SK-MEL-5 (cell line): ENCODE measurements at regions not wholly inside any gene's neighbourhood (a gene's known extent, or its start where the extent isn't known, plus 50 kb on each side); places are given as distances from the start of the nearest gene placed in this dataset.
A peak's percentile ranks its signal among the peaks of the same experiment; 100 is the strongest.

ENCODE experiments used
- DNase-seq: peaks from one replicate; pipeline ENCODE4 v3.0.0-alpha.2; 2016; ENCODE audit warnings: low read depth, low spot score
- in situ Hi-C: cut with HindIII; loops from 2 replicates; pipeline ENCODE4 v1.10.0; 2016; ENCODE audit warnings: low sequenced_read_pairs, high pct_unique_total_duplicates, low pct_unique_long_range_greater_than_20kb

GRCh38 chr6:132964101-132964867, 149.9 kb downstream of the RPS12 start:
- no peak for DNase-seq
- in situ Hi-C loops, result no loop called here

- peak; percentile 26 for DNase-seq
- in situ Hi-C loops, result no loop called here
Measured at GRCh38 chr6:132964868-132965382, 150.6 kb downstream of the RPS12 start.

- in situ Hi-C loops, result no loop called here
- DNase-seq, result no peak
Measured at GRCh38 chr6:132967871-132968270, 153.5 kb downstream of the RPS12 start.

GRCh38 chr6:132968419-132968950, 154.1 kb downstream of the RPS12 start:
- no peak for DNase-seq
- in situ Hi-C loops, result no loop called here

GRCh38 chr6:132969196-132969595, 154.8 kb downstream of the RPS12 start:
- no peak for DNase-seq
- in situ Hi-C loops, result no loop called here

GRCh38 chr6:132971676-132972075, 157.3 kb downstream of the RPS12 start:
- in situ Hi-C loops, result no loop called here
- no peak for DNase-seq

GRCh38 chr6:132972254-132972653, 157.9 kb downstream of the RPS12 start:
- in situ Hi-C loops, result no loop called here
- DNase-seq, result no peak

GRCh38 chr6:132972971-132973370, 158.6 kb downstream of the RPS12 start:
- no peak for DNase-seq
- in situ Hi-C loops, result no loop called here

- no peak for DNase-seq
- in situ Hi-C loops, result no loop called here
Measured at GRCh38 chr6:132973514-132973993, 159.2 kb downstream of the RPS12 start.

- in situ Hi-C loops, result no loop called here
- DNase-seq, result no peak
Measured at GRCh38 chr6:132974122-132974521, 159.8 kb downstream of the RPS12 start.

- in situ Hi-C loops, result no loop called here
- DNase-seq, result no peak
Measured at GRCh38 chr6:132977413-132977812, 163.0 kb downstream of the RPS12 start.

GRCh38 chr6:132978685-132979084, 164.3 kb downstream of the RPS12 start:
- in situ Hi-C loops, result no loop called here
- DNase-seq, result no peak

GRCh38 chr6:132993738-132994137, 179.4 kb downstream of the RPS12 start:
- DNase-seq, result no peak
- in situ Hi-C loops, result no loop called here

GRCh38 chr6:132995009-132995408, 180.6 kb downstream of the RPS12 start:
- in situ Hi-C loops, result no loop called here
- no peak for DNase-seq

GRCh38 chr6:132995432-132995831, 181.1 kb downstream of the RPS12 start:
- in situ Hi-C loops, result no loop called here
- no peak for DNase-seq

- DNase-seq, result no peak
- in situ Hi-C loops, result no loop called here
Measured at GRCh38 chr6:132998418-132998817, 184.0 kb downstream of the RPS12 start.

- no peak for DNase-seq
- in situ Hi-C loops, result no loop called here
Measured at GRCh38 chr6:133001040-133001565, 186.7 kb downstream of the RPS12 start.

GRCh38 chr6:133004304-133004884, 190.0 kb downstream of the RPS12 start:
- DNase-seq, result no peak
- in situ Hi-C loops, result no loop called here

- in situ Hi-C loops, result no loop called here
Measured at GRCh38 chr6:133012774-133013173, 198.4 kb downstream of the RPS12 start.

More at GRCh38 chr6:133012774-133013173, 198.4 kb downstream of the RPS12 start:
- DNase-seq, result no peak
